T-cell (primary cell): ENCODE measurements at regions not wholly inside any gene's neighbourhood (a gene's known extent, or its start where the extent isn't known, plus 50 kb on each side); places are given as distances from the start of the nearest gene placed in this dataset.

Experiments used
- ATAC-seq, 4 experiments: fragments of 200-7000 bp in 3 of 4; fragments of 150-1000 bp in 1 of 4; cut with Tn5 transposase; replicated peaks in 1 of 4; 1 replicate in 3 of 4; 2 replicates in 1 of 4; pipeline ENCODE4 v1.10.0; 2021; ENCODE audit warnings: moderate library complexity in 3 of 4, mild to moderate bottlenecking in 2 of 4, moderate number of reproducible peaks in 1 of 4
- CTCF ChIA-PET, 2 donors: fragments of 300-600 bp; sonication (Branson Sonifier 250); formaldehyde crosslinking; loops; one replicate each; lab custom pipeline; 2022; ENCODE audit warnings: antibody characterized with exemption in 2 of 2; lab: Charles Lee
- POLR2A ChIA-PET, 2 donors: fragments of 300-600 bp; sonication (Branson Sonifier 250); formaldehyde crosslinking; loops; one replicate each; lab custom pipeline; 2022; ENCODE audit warnings: antibody characterized with exemption in 2 of 2; lab: Charles Lee
- DNase-seq, 35 experiments: peaks; one replicate each; pipeline versions ENCODE4 v3.0.0 to v3.0.0-alpha.2; 2013 to 2023
- H3K27ac ChIP-seq: one replicate; pipeline ENCODE4 v1.5.1; 2013; ENCODE audit warnings: low read length
- H3K27me3 ChIP-seq, 2 experiments: replicated peaks in 1 of 2; 1 replicate in 1 of 2; 2 replicates in 1 of 2; pipeline versions ENCODE4 v1.6.1 to v1.7.0; 2013; ENCODE audit warnings: low read length in 1 of 2, mixed read lengths in 1 of 2; ENCODE audit not compliant: control insufficient read depth in 2 of 2, insufficient read depth in 2 of 2; ENCODE audit errors: extremely low read depth in 1 of 2
- H3K36me3 ChIP-seq, 2 donors: 1 replicate in 1 of 2; 2 replicates in 1 of 2; pipeline versions ENCODE4 v1.6.1 to v1.7.0; 2013; ENCODE audit warnings: low read length in 1 of 2; ENCODE audit not compliant: control insufficient read depth in 2 of 2, insufficient read depth in 1 of 2; ENCODE audit errors: extremely low read depth in 1 of 2
- H3K4me1 ChIP-seq, 2 experiments: 1 replicate in 1 of 2; 2 replicates in 1 of 2; pipeline versions ENCODE4 v1.6.1 to v1.7.0; 2013; ENCODE audit warnings: low read length in 2 of 2, mixed read lengths in 1 of 2; ENCODE audit not compliant: insufficient read depth in 2 of 2, control insufficient read depth in 1 of 2; ENCODE audit errors: extremely low read depth in 1 of 2
- H3K4me3 ChIP-seq, 2 donors: 1 replicate in 1 of 2; 2 replicates in 1 of 2; pipeline versions ENCODE4 v1.5.1 to v1.7.0; 2013; ENCODE audit warnings: mild to moderate bottlenecking in 2 of 2, low read length in 1 of 2, moderate library complexity in 1 of 2; ENCODE audit not compliant: control insufficient read depth in 1 of 2; ENCODE audit errors: extremely low read depth in 1 of 2
- H3K9me3 ChIP-seq: 2 replicates; pipeline ENCODE4 v1.7.0; 2013
- H3K27ac Mint-ChIP-seq, 2 donors: one replicate each; pipeline ENCODE4 v1.8.0; 2020 to 2021; ENCODE audit warnings: mild to moderate bottlenecking in 2 of 2, mixed read lengths in 2 of 2
- H3K27me3 Mint-ChIP-seq, 2 donors: one replicate each; pipeline ENCODE4 v1.8.0; 2021 to 2022; ENCODE audit warnings: mixed read lengths in 2 of 2
- H3K36me3 Mint-ChIP-seq: one replicate; pipeline ENCODE4 v1.8.0; 2021; ENCODE audit warnings: mixed read lengths
- H3K4me1 Mint-ChIP-seq, 3 donors: one replicate each; pipeline ENCODE4 v1.8.0; 2020 to 2022; ENCODE audit warnings: mixed read lengths in 3 of 3, mild to moderate bottlenecking in 1 of 3
- H3K4me3 Mint-ChIP-seq, 3 donors: one replicate each; pipeline ENCODE4 v1.8.0; 2020 to 2022; ENCODE audit warnings: mild to moderate bottlenecking in 3 of 3, mixed read lengths in 3 of 3, moderate library complexity in 3 of 3
- H3K9me3 Mint-ChIP-seq, 3 donors: one replicate each; pipeline ENCODE4 v1.8.0; 2020 to 2022; ENCODE audit warnings: mixed read lengths in 3 of 3
- WGBS: methylation state at CpG from one replicate; pipeline ENCODE4 v1.1.5; 2013; ENCODE audit warnings: missing lambda C conversion rate; ENCODE audit not compliant: insufficient coverage; 5-methylcytosine and 5-hydroxymethylcytosine counted together

DNA sequence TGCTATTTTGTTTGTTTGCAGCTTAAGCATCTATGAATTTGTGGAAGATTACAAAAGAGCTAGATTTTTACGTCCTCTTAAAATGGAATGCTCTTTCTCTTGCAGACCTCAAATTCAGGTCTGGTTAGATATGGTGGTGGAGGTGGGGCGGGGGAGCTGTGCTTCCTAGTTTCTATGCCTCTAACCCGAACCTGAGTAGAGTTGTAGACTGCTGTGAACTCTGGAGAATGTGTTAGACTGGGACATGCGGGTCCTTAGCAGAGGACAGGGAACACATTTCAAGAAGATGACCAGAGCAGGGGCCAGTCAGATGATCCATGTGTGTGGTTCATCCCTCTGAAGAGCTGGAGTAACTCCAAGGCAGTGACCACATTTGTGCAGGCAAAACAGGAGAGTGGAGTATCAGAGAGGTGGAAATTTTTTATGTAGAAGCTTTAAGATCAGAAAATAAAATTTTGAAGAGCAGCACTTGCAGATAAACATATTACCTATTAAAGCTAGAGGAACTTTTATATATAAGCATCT lies 154.9 kb downstream of the FAM174A start:
- Mint-ChIP-seq H3K36me3 (no peaks in the 10 kb centered on the region), H3K27me3 (no peaks in the 10 kb centered on the region), H3K4me3 (no peak overlapping the region), H3K9me3 (no peaks in the 10 kb centered on the region), H3K4me1 (peaks cover 0 to 2% (median 2%) of the 10 kb centered on the region in 3 donors), H3K27ac (no peak overlapping the region)
- no peak overlapping the region for H3K27ac ChIP-seq
- H3K27me3 ChIP-seq, result no peaks in the 10 kb centered on the region
- no peaks in the 10 kb centered on the region for H3K9me3 ChIP-seq
- 92% methylated on average over 3 of the region's 4 CpGs for WGBS
- ChIA-PET CTCF (interaction anchor here in 1 of 2 donors (0.6 to 0.7 kb wide), 2 partner anchors 323 to 607 kb away, joined by 3 read pairs; no protein-coding TSS in a partner anchor), POLR2A (no interaction called here)
- no peak overlapping the region for H3K4me3 ChIP-seq
- H3K36me3 ChIP-seq, result no peaks in the 10 kb centered on the region
- H3K4me1 ChIP-seq, result no peaks in the 10 kb centered on the region
- DNase-seq (no peak), ATAC-seq (no peak)

DNA sequence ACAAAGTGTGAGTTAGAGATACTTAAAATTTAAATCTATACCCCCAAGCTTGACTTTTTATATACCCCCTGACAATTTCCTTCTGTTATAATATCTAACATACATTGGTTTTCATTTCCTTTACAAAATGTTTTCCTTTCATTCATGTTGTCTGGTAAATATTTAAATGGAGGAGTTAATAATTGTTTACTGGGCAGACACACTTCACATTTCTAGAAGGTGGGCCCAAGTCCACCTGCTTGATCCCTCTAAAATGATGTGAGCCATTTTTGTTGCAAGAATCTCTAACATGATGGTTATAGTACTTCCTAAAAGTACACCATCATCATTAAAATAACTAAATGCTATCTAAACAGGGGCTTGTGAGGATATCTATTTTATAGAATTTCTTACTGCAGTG lies 155.9 kb downstream of the FAM174A start:
- Mint-ChIP-seq H3K27me3 (no peaks in the 10 kb centered on the region), H3K9me3 (no peaks in the 10 kb centered on the region), H3K4me1 (peaks cover 2 to 5% (median 2%) of the 10 kb centered on the region in 3 donors), H3K36me3 (no peaks in the 10 kb centered on the region), H3K27ac (no peak overlapping the region), H3K4me3 (no peak overlapping the region)
- POLR2A ChIA-PET, result interaction anchor here (0.6 kb wide), 3 partner anchors 20 to 56 kb away, joined by 3 to 6 read pairs (median 3); no protein-coding TSS in a partner anchor
- Histone ChIP-seq H3K4me3 (no peak overlapping the region), H3K9me3 (no peaks in the 10 kb centered on the region), H3K4me1 (peaks cover 0 to 2% of the 10 kb centered on the region in 2 experiments), H3K27me3 (no peaks in the 10 kb centered on the region), H3K27ac (no peak overlapping the region), H3K36me3 (no peaks in the 10 kb centered on the region)
- ATAC-seq (no peak), DNase-seq (no peak)
- CTCF ChIA-PET, result no interaction called here

DNA sequence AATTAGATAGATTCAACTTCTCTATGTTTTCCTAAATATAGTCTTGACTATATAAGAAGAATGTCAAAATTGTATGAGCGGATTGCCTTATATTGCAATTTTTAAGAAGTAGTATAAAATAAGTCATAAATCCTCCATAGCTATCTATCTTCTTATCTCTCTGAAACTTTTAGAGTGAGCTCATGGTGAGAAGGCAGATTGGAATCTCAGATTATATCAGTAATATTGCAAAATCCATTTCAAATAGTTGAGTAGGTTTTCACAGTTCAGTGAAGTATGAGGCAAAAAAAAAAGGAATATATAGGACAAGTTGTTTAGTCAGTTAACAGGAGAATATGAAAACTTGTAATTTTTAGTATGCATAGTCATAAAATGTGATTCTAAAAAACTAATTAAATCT lies 156.4 kb downstream of the FAM174A start:
- H3K9me3 ChIP-seq, result no peaks in the 10 kb centered on the region
- DNase-seq, result no peak
- WGBS, result no CpG with 5 or more reads among the region's 1 CpG
- ATAC-seq, result no peak
- H3K4me1 ChIP-seq, result peaks cover 0 to 2% of the 10 kb centered on the region in 2 experiments
- no peak overlapping the region for H3K27ac ChIP-seq
- no peaks in the 10 kb centered on the region for H3K27me3 ChIP-seq
- Mint-ChIP-seq H3K4me3 (no peak overlapping the region), H3K9me3 (no peaks in the 10 kb centered on the region), H3K27ac (no peak overlapping the region), H3K4me1 (peaks cover 2 to 6% (median 2%) of the 10 kb centered on the region in 3 donors), H3K36me3 (no peaks in the 10 kb centered on the region), H3K27me3 (no peaks in the 10 kb centered on the region)
- no peak overlapping the region for H3K4me3 ChIP-seq
- ChIA-PET POLR2A (interaction anchor here (0.6 kb wide), 2 partner anchors 20 to 57 kb away, joined by 3 to 6 read pairs; no protein-coding TSS in a partner anchor), CTCF (no interaction called here)
- H3K36me3 ChIP-seq, result no peaks in the 10 kb centered on the region

- H3K27ac ChIP-seq, result no peak overlapping the region
- DNase-seq, result no peak
- Mint-ChIP-seq H3K4me1 (peaks cover 2 to 6% (median 2%) of the 10 kb centered on the region in 3 donors), H3K4me3 (no peak overlapping the region), H3K9me3 (no peaks in the 10 kb centered on the region), H3K36me3 (no peaks in the 10 kb centered on the region), H3K27me3 (no peaks in the 10 kb centered on the region), H3K27ac (no peak overlapping the region)
- CTCF ChIA-PET, result no interaction called here
- no peak overlapping the region for H3K4me3 ChIP-seq
- H3K9me3 ChIP-seq, result no peaks in the 10 kb centered on the region
- ATAC-seq, result no peak
- POLR2A ChIA-PET, result no interaction called here
- no CpG with 5 or more reads among the region's 1 CpG for WGBS
- H3K36me3 ChIP-seq, result no peaks in the 10 kb centered on the region
- peaks cover 0 to 2% of the 10 kb centered on the region in 2 experiments for H3K4me1 ChIP-seq
- H3K27me3 ChIP-seq, result no peaks in the 10 kb centered on the region
Observed at GRCh38 chr5:100693481-100693880, 158.3 kb downstream of the FAM174A start.

DNA sequence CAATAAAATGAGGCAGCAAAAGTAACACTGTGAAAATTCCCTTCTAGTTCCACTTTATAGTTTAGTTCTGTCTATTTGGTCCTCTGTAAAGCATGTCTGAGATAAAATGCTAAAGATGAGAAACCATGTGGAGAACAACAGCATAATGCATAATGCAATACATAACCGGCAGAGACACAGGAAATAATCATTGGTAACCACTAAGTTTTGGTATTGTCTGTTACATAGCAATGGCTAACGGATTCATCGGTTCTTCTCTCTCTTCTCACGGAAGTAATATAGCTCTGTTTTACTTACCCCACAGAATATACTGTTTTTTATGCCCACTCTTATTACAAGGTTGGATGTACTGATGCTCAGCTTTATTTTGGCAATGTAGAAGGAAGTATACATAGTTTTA lies 158.9 kb downstream of the FAM174A start:
- no peak for DNase-seq
- H3K9me3 Mint-ChIP-seq, result no peaks in the 10 kb centered on the region
- Histone ChIP-seq H3K36me3 (no peaks in the 10 kb centered on the region), H3K4me1 (peaks cover 0 to 2% of the 10 kb centered on the region in 2 experiments), H3K4me3 (no peak overlapping the region), H3K9me3 (no peaks in the 10 kb centered on the region), H3K27me3 (no peaks in the 10 kb centered on the region), H3K27ac (no peak overlapping the region)
- H3K27me3 Mint-ChIP-seq, result no peaks in the 10 kb centered on the region
- H3K36me3 Mint-ChIP-seq, result no peaks in the 10 kb centered on the region
- H3K27ac Mint-ChIP-seq, result no peak overlapping the region
- no peak for ATAC-seq
- ChIA-PET CTCF (interaction anchor here in 1 of 2 donors (0.6 kb wide), 1 partner anchor 385 kb away, joined by 3 read pairs; no protein-coding TSS in a partner anchor), POLR2A (no interaction called here)
- peaks cover 2 to 6% (median 2%) of the 10 kb centered on the region in 3 donors for H3K4me1 Mint-ChIP-seq
- no CpG with 5 or more reads among the region's 4 CpGs for WGBS
- H3K4me3 Mint-ChIP-seq, result no peak overlapping the region

DNA sequence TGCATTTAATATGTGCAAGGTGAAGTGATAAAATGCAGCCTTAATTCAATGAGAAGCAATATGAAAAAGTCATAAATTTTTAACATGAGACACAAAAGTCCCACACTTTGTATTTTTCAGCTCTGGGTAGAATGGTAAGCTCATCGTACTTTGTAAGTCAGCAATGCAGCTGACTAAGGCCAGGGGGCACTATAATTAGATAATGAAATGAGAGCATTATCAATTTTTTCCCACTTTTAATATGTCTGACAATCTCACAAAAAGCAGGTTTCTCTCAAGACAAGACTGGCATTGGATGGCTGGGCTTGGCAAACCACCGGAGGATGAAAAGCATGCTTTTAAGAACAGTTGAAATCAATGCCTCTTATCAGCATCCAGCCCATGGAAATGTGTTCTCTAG lies 162.8 kb downstream of the FAM174A start:
- ChIA-PET CTCF (interaction anchor here in 1 of 2 donors (0.6 to 1.0 kb wide), 2 partner anchors 12 to 21 kb away, joined by 3 read pairs; no protein-coding TSS in a partner anchor), POLR2A (no interaction called here)
- no peaks in the 10 kb centered on the region for H3K9me3 ChIP-seq
- no peaks in the 10 kb centered on the region for H3K27me3 Mint-ChIP-seq
- peak in 1 of 35 experiments; percentile 2 for DNase-seq
- H3K36me3 ChIP-seq, result no peaks in the 10 kb centered on the region
- H3K27me3 ChIP-seq, result peaks cover 0 to 3% of the 10 kb centered on the region in 2 experiments
- WGBS, result 100% methylated on average over 1 of the region's 2 CpGs
- H3K27ac Mint-ChIP-seq, result no peak overlapping the region
- H3K4me3 Mint-ChIP-seq, result no peak overlapping the region
- no peaks in the 10 kb centered on the region for H3K36me3 Mint-ChIP-seq
- H3K9me3 Mint-ChIP-seq, result no peaks in the 10 kb centered on the region
- H3K4me3 ChIP-seq, result no peak overlapping the region
- H3K4me1 Mint-ChIP-seq, result peaks cover 2 to 6% (median 2%) of the 10 kb centered on the region in 3 donors
- H3K27ac ChIP-seq, result no peak overlapping the region
- peaks cover 0 to 2% of the 10 kb centered on the region in 2 experiments for H3K4me1 ChIP-seq
- ATAC-seq, result no peak
